Endothelial cell of umbilical vein (primary cell): ENCODE measurements at regions not wholly inside any gene's neighbourhood (a gene's known extent, or its start where the extent isn't known, plus 50 kb on each side); places are given as distances from the start of the nearest gene placed in this dataset.

Experiments
- BruUV-seq: library from RNA; stranded (reverse); fragments of 400-500 nt; replicated peaks from 2 replicates; lab custom pipeline; 2021; lab: Mats Ljungman, UMichigan
- CTCF ChIA-PET: fragments of 300-600, 350-600 bp; sonication (Branson Sonifier 250); formaldehyde crosslinking; loops from one replicate; lab custom pipeline; 2021; ENCODE audit warnings: antibody characterized with exemption, inconsistent platforms; lab: Charles Lee
- POLR2A ChIA-PET: fragments of 300-600, 350-600 bp; sonication (Branson Sonifier 250); formaldehyde crosslinking; loops from one replicate; lab custom pipeline; 2021; ENCODE audit warnings: antibody characterized with exemption, inconsistent platforms; lab: Charles Lee
- DNase-seq: peaks from one replicate; pipeline ENCODE4 v3.0.0-alpha.2; 2011; ENCODE audit warnings: low read depth, low spot score
- FAIRE-seq: peaks from 2 replicates; lab custom pipeline; 2011; peaks lifted over from hg19 to GRCh38; lab: Jason Lieb, UNC
- H2AFZ ChIP-seq: 2 replicates; pipeline ENCODE4 v1.6.0; 2012; ENCODE audit warnings: low read depth, low read length, control low read depth, inconsistent platforms
- H3K27ac ChIP-seq: 2 replicates; pipeline ENCODE4 v1.5.1; 2011; ENCODE audit warnings: low read depth, mild to moderate bottlenecking, control low read depth, low read length, moderate library complexity; ENCODE audit not compliant: insufficient read depth
- H3K27me3 ChIP-seq, 2 experiments: 2 replicates each; pipeline versions ENCODE4 v1.6.0 to v1.6.1; 2011; ENCODE audit warnings: low read length in 2 of 2, mixed read lengths in 1 of 2; ENCODE audit not compliant: control insufficient read depth in 2 of 2, insufficient read depth in 2 of 2
- H3K36me3 ChIP-seq, 2 experiments: 2 replicates in 1 of 2; 3 replicates in 1 of 2; pipeline ENCODE4 v1.5.1; 2011; ENCODE audit warnings: low read length in 2 of 2, mild to moderate bottlenecking in 1 of 2, moderate library complexity in 1 of 2; ENCODE audit not compliant: control insufficient read depth in 2 of 2, insufficient read depth in 2 of 2; ENCODE audit errors: extremely low read depth in 1 of 2
- H3K4me1 ChIP-seq: 3 replicates; pipeline ENCODE4 v1.5.1; 2011; ENCODE audit warnings: mild to moderate bottlenecking, low read length; ENCODE audit not compliant: control insufficient read depth, insufficient read depth; ENCODE audit errors: extremely low read depth
- H3K4me2 ChIP-seq: 2 replicates; pipeline ENCODE4 v1.6.1; 2011; ENCODE audit warnings: low read length, control low read depth, mixed read lengths; ENCODE audit not compliant: insufficient read depth
- H3K4me3 ChIP-seq, 3 experiments: fragments of 200-600 bp in 1 of 3; sonication (generic), shearing (Covaris generic) in 1 of 3; replicated peaks in 1 of 3; 2 replicates each; pipeline ENCODE4 v1.5.1; 2011 to 2016; ENCODE audit warnings: control low read depth in 3 of 3, low read length in 3 of 3, mild to moderate bottlenecking in 2 of 3, inconsistent platforms in 1 of 3, low read depth in 1 of 3, moderate library complexity in 1 of 3; ENCODE audit not compliant: insufficient read depth in 1 of 3
- H3K79me2 ChIP-seq: 2 replicates; pipeline ENCODE4 v1.6.0; 2012; ENCODE audit warnings: low read length, inconsistent platforms; ENCODE audit not compliant: control insufficient read depth, insufficient read depth
- H3K9ac ChIP-seq: replicated peaks from 2 replicates; pipeline ENCODE3; 2011; ENCODE audit warnings: low read length, control low read depth; ENCODE audit not compliant: insufficient read depth; ENCODE audit errors: extremely low read depth
- H3K9me1 ChIP-seq: replicated peaks from 3 replicates; pipeline ENCODE4 v1.6.0; 2011; ENCODE audit warnings: mild to moderate bottlenecking, low read length; ENCODE audit not compliant: control insufficient read depth, insufficient read depth; ENCODE audit errors: extremely low read depth
- H3K9me3 ChIP-seq: replicated peaks from 2 replicates; pipeline ENCODE4 v1.5.1; 2012; ENCODE audit warnings: low read length, inconsistent platforms; ENCODE audit not compliant: control insufficient read depth, insufficient read depth
- H4K20me1 ChIP-seq: replicated peaks from 2 replicates; pipeline ENCODE3; 2011; ENCODE audit warnings: mild to moderate bottlenecking, low read length; ENCODE audit not compliant: control insufficient read depth, insufficient read depth; ENCODE audit errors: extremely low read depth
- CTCF ChIP-seq, 2 donors: IDR thresholded peaks; 1 replicate in 1 of 2; 2 replicates in 1 of 2; pipeline ENCODE4 v1.5.1; 2011; ENCODE audit warnings: low read length in 2 of 2, mild to moderate bottlenecking in 2 of 2, moderate library complexity in 2 of 2, control low read depth in 1 of 2, inconsistent platforms in 1 of 2, low read depth in 1 of 2; ENCODE audit not compliant: insufficient read depth in 1 of 2; ENCODE audit errors: extremely low read depth in 1 of 2
- EZH2 ChIP-seq: IDR thresholded peaks from 2 replicates; pipeline ENCODE4 v1.6.1; 2012; ENCODE audit warnings: borderline replicate concordance, low read depth, mild to moderate bottlenecking, moderate library complexity, low read length, inconsistent platforms; ENCODE audit not compliant: severe bottlenecking
- FOS ChIP-seq: IDR thresholded peaks from 2 replicates; pipeline ENCODE4 v1.6.1; 2011; ENCODE audit warnings: mild to moderate bottlenecking, low read length, moderate library complexity, borderline replicate concordance; ENCODE audit not compliant: insufficient read depth
- GATA2 ChIP-seq: IDR thresholded peaks from 2 replicates; pipeline ENCODE4 v1.7.0; 2011; ENCODE audit warnings: low read depth, mild to moderate bottlenecking, moderate library complexity, mixed read lengths, low read length; ENCODE audit not compliant: insufficient read length, insufficient read depth
- JUN ChIP-seq: IDR thresholded peaks from 2 replicates; pipeline ENCODE4 v1.6.1; 2011; ENCODE audit warnings: borderline replicate concordance, low read depth; ENCODE audit not compliant: insufficient read length, insufficient read depth
- MAX ChIP-seq: IDR thresholded peaks from 2 replicates; pipeline ENCODE4 v1.6.1; 2011; ENCODE audit not compliant: insufficient read depth, insufficient read length
- MYC ChIP-seq: IDR thresholded peaks from one replicate; pipeline ENCODE4 v1.6.1; 2011; ENCODE audit warnings: mild to moderate bottlenecking, low read depth, low read length
- POLR2A ChIP-seq: IDR thresholded peaks from 2 replicates; pipeline ENCODE4 v1.6.1; 2012; ENCODE audit warnings: low read depth, mild to moderate bottlenecking, control low read depth, low read length
- POLR2AphosphoS5 ChIP-seq: IDR thresholded peaks from 2 replicates; pipeline ENCODE4 v1.6.1; 2012; ENCODE audit warnings: low read depth, mild to moderate bottlenecking, control low read depth, low read length, moderate library complexity; ENCODE audit not compliant: insufficient read depth
- dilution Hi-C: fragments of 300-500 bp; cut with MboI; formaldehyde crosslinking; loops from one replicate; pipeline ENCODE4 v1.15.0; 2019; ENCODE audit warnings: low sequenced_read_pairs; ENCODE audit not compliant: extremely low pct_ligation_motif_present
- intact Hi-C: fragments of 100-400 bp; cut with micrococcal nuclease; formaldehyde crosslinking; loops from one replicate; pipeline ENCODE4 v1.10.0; 2022

- peaks cover 2% of the 10 kb centered on the region for H3K4me1 ChIP-seq
- TF ChIP-seq EZH2: no peak
- TF ChIP-seq POLR2A: no peak
- TF ChIP-seq JUN: no peak
- no peak for TF ChIP-seq GATA2
- TF ChIP-seq CTCF (IDR thresholded peaks at IDR 0.05; ENCODE audit: extremely low read depth in 1 of 2, insufficient read depth in 1 of 2, low read depth in 1 of 2, low read length in 2 of 2): no peak
- TF ChIP-seq POLR2AphosphoS5: no peak
- TF ChIP-seq MYC: no peak
- no peak for TF ChIP-seq MAX
- no peak for TF ChIP-seq FOS
- no peaks in the 10 kb centered on the region for H3K27me3 ChIP-seq
- dilution Hi-C loops: no loop called here
- no peak overlapping the region for H3K4me3 ChIP-seq
- H3K9me1 ChIP-seq: no peaks in the 10 kb centered on the region
- no peaks in the 10 kb centered on the region for H3K36me3 ChIP-seq
- intact Hi-C loops: no loop called here
- DNase-seq (no peak), FAIRE-seq (no peak)
- no TSS peak for BruUV-seq
- CTCF ChIA-PET: no interaction called here
- POLR2A ChIA-PET: no interaction called here
- no peaks in the 10 kb centered on the region for H3K9me3 ChIP-seq
- H3K9ac ChIP-seq: no peak overlapping the region
- no peak overlapping the region for H3K27ac ChIP-seq
- no peaks in the 10 kb centered on the region for H3K79me2 ChIP-seq
- H3K4me2 ChIP-seq: no peak overlapping the region
- H4K20me1 ChIP-seq: no peaks in the 10 kb centered on the region
- H2AFZ ChIP-seq: no peak overlapping the region
These were observed 81.2 kb upstream of the RAP1B start for GRCh38 chr12:68529466-68529865.
